HEK293 (cell line): ENCODE measurements at regions not wholly inside any gene's neighbourhood (a gene's known extent, or its start where the extent isn't known, plus 50 kb on each side); places are given as distances from the start of the nearest gene placed in this dataset.

Source experiments
- CTCF ChIA-PET: fragments of 350-600 bp; formaldehyde crosslinking; extraction: SDS; loops from one replicate; lab custom pipeline; 2021; ENCODE audit warnings: antibody characterized with exemption; lab: Yijun Ruan, JAX
- POLR2A ChIA-PET: fragments of 300-600 bp; formaldehyde crosslinking; extraction: SDS; loops from one replicate; lab custom pipeline; 2020; ENCODE audit warnings: antibody characterized with exemption, inconsistent platforms; lab: Yijun Ruan, JAX
- H3K27ac ChIP-seq: fragments of 200-500 bp; sonication (Bioruptor generic); 2 replicates; pipeline ENCODE4 v1.5.1; 2014; ENCODE audit warnings: low read depth, low read length, control low read depth, inconsistent platforms; ENCODE audit errors: extremely low read depth
- H3K36me3 ChIP-seq, 2 experiments: fragments of 200-500 bp in 1 of 2; sonication (Bioruptor generic) in 1 of 2; 1 replicate in 1 of 2; 2 replicates in 1 of 2; pipeline ENCODE4 v1.5.1; 2014 to 2017; ENCODE audit warnings: inconsistent platforms in 2 of 2, low read length in 2 of 2; ENCODE audit not compliant: control insufficient read depth in 2 of 2, insufficient read depth in 1 of 2
- H3K4me1 ChIP-seq: fragments of 200-500 bp; sonication (Bioruptor generic); 2 replicates; pipeline ENCODE4 v1.5.1; 2014; ENCODE audit warnings: mild to moderate bottlenecking, low read length, inconsistent platforms; ENCODE audit not compliant: control insufficient read depth, insufficient read depth
- H3K4me3 ChIP-seq: 2 replicates; pipeline ENCODE4 v1.5.1; 2011; ENCODE audit warnings: low read depth, mild to moderate bottlenecking, control low read depth, low read length, moderate library complexity
- H3K9me3 ChIP-seq: fragments of 200-500 bp; sonication (Bioruptor generic); 2 replicates; pipeline ENCODE4 v1.5.1; 2014; ENCODE audit warnings: low read depth, low read length, inconsistent platforms; ENCODE audit not compliant: control insufficient read depth, insufficient read depth
- GLI4 ChIP-seq: fragments of 450-650 bp; formaldehyde crosslinking; IDR thresholded peaks from 2 replicates; pipeline ENCODE4 v1.5.1; 2016; ENCODE audit warnings: missing biosample characterization, missing genetic modification characterization
- GLIS2 ChIP-seq: fragments of 450-650 bp; formaldehyde crosslinking; IDR thresholded peaks from 2 replicates; pipeline ENCODE4 v1.5.1; 2016; ENCODE audit warnings: missing biosample characterization, missing genetic modification characterization
- HOXD13 ChIP-seq: sonication (generic); formaldehyde crosslinking; IDR thresholded peaks from 2 replicates; pipeline ENCODE4 v1.8.0; 2022; ENCODE audit warnings: missing genetic modification reagents, borderline replicate concordance
- KLF10 ChIP-seq: fragments of 450-650 bp; IDR thresholded peaks from 2 replicates; pipeline ENCODE4 v1.5.1; 2018; ENCODE audit warnings: missing biosample characterization, mild to moderate bottlenecking, missing genetic modification characterization
- KLF8 ChIP-seq: fragments of 450-650 bp; formaldehyde crosslinking; IDR thresholded peaks from 2 replicates; pipeline ENCODE4 v1.5.1; 2016; ENCODE audit warnings: missing biosample characterization, missing genetic modification characterization
- PRDM6 ChIP-seq: fragments of 450-650 bp; formaldehyde crosslinking; IDR thresholded peaks from 2 replicates; pipeline ENCODE4 v1.5.1; 2017; ENCODE audit warnings: missing biosample characterization, missing genetic modification characterization
- SCRT2 ChIP-seq: fragments of 450-650 bp; formaldehyde crosslinking; IDR thresholded peaks from 2 replicates; pipeline ENCODE4 v1.5.1; 2016; ENCODE audit warnings: missing biosample characterization, missing genetic modification characterization
- TCF7L2 ChIP-seq: IDR thresholded peaks from 2 replicates; pipeline ENCODE4 v1.6.1; 2011; ENCODE audit warnings: low read depth, mild to moderate bottlenecking, inconsistent platforms, low read length, moderate library complexity, borderline replicate concordance
- YY1 ChIP-seq: fragments of 450-650 bp; formaldehyde crosslinking; IDR thresholded peaks from 2 replicates; pipeline ENCODE4 v1.5.1; 2018; ENCODE audit warnings: missing biosample characterization, missing genetic modification characterization
- ZBTB17 ChIP-seq: fragments of 450-650 bp; formaldehyde crosslinking; IDR thresholded peaks from 2 replicates; pipeline ENCODE4 v1.5.1; 2016; ENCODE audit warnings: missing biosample characterization, missing genetic modification characterization
- ZBTB21 ChIP-seq: fragments of 450-650 bp; formaldehyde crosslinking; IDR thresholded peaks from 2 replicates; pipeline ENCODE4 v1.5.1; 2017; ENCODE audit warnings: missing biosample characterization, missing genetic modification characterization
- ZNF133 ChIP-seq: fragments of 450-650 bp; formaldehyde crosslinking; IDR thresholded peaks from 2 replicates; pipeline ENCODE4 v1.5.1; 2016; ENCODE audit warnings: missing biosample characterization, missing genetic modification characterization
- ZNF148 ChIP-seq: fragments of 450-650 bp; formaldehyde crosslinking; IDR thresholded peaks from 2 replicates; pipeline ENCODE4 v1.5.0; 2017; ENCODE audit warnings: missing biosample characterization, missing genetic modification characterization, borderline replicate concordance
- ZNF221 ChIP-seq: fragments of 450-650 bp; formaldehyde crosslinking; IDR thresholded peaks from 2 replicates; pipeline ENCODE4 v1.5.1; 2017; ENCODE audit warnings: missing biosample characterization, missing genetic modification characterization, borderline replicate concordance
- ZNF530 ChIP-seq: fragments of 450-650 bp; formaldehyde crosslinking; IDR thresholded peaks from 2 replicates; pipeline ENCODE4 v1.5.1; 2016; ENCODE audit warnings: low read depth, missing biosample characterization, missing genetic modification characterization
- ZNF555 ChIP-seq: fragments of 450-650 bp; formaldehyde crosslinking; conservative IDR thresholded peaks from 2 replicates; pipeline ENCODE4 v1.5.1; 2017; ENCODE audit warnings: missing biosample characterization, mild to moderate bottlenecking, missing genetic modification characterization, inconsistent platforms
- ZNF580 ChIP-seq: fragments of 450-650 bp; formaldehyde crosslinking; IDR thresholded peaks from 2 replicates; pipeline ENCODE4 v1.5.1; 2016; ENCODE audit warnings: missing biosample characterization, missing genetic modification characterization
- ZNF639 ChIP-seq: fragments of 450-650 bp; formaldehyde crosslinking; IDR thresholded peaks from 2 replicates; pipeline ENCODE4 v1.5.1; 2016; ENCODE audit warnings: missing biosample characterization, missing genetic modification characterization

GRCh38 chr2:9749546-9750223 is 93.6 kb upstream of the TAF1B start (continued):
- no peak for TF ChIP-seq ZNF148 (tag by site-specific recombination)
- no peak for TF ChIP-seq ZNF580 (tag by site-specific recombination)
- no peak for TF ChIP-seq GLI4 (tag by site-specific recombination)
- TF ChIP-seq ZNF133 (tag by site-specific recombination), result no peak
- TF ChIP-seq ZBTB21 (tag by site-specific recombination), result no peak
- no peak for TF ChIP-seq SCRT2
- TF ChIP-seq ZNF221 (tag by site-specific recombination), result no peak
- TF ChIP-seq GLIS2, result no peak
- no peak for TF ChIP-seq KLF10 (tag by site-specific recombination)
- no peak for TF ChIP-seq TCF7L2

GRCh38 chr2:9750224-9751215 is 92.8 kb upstream of the TAF1B start:
- POLR2A ChIA-PET, result interaction anchor here (0.5 to 0.9 kb wide), 2 partner anchors 11 to 120 kb away, joined by 3 read pairs; partner anchors contain the start of gene YWHAQ

More at GRCh38 chr2:9750224-9751215, 92.8 kb upstream of the TAF1B start:
- Histone ChIP-seq H3K36me3 (no peaks in the 10 kb centered on the region), H3K9me3 (no peaks in the 10 kb centered on the region), H3K4me1 (no peaks in the 10 kb centered on the region), H3K4me3 (no peak overlapping the region), H3K27ac (no peak overlapping the region)
- CTCF ChIA-PET, result interaction anchor here (0.7 to 2.7 kb wide), 3 partner anchors 19 to 179 kb away, joined by 3 to 15 read pairs (median 3); no protein-coding TSS in a partner anchor
- TF ChIP-seq HOXD13 (CRISPR knock-in tag), result no peak
- no peak for TF ChIP-seq YY1 (tag by site-specific recombination)
- no peak for TF ChIP-seq ZNF639 (tag by site-specific recombination)
- no peak for TF ChIP-seq ZNF555 (tag by site-specific recombination)
- no peak for TF ChIP-seq ZBTB21 (tag by site-specific recombination)
- no peak for TF ChIP-seq PRDM6
- no peak for TF ChIP-seq ZBTB17 (tag by site-specific recombination)
- TF ChIP-seq KLF8 (tag by site-specific recombination), result no peak
- TF ChIP-seq ZNF530 (tag by site-specific recombination), result no peak
